ENCODE measurements at regions not wholly inside any gene's neighbourhood (a gene's known extent, or its start where the extent isn't known, plus 50 kb on each side); places are given as distances from the start of the nearest gene placed in this dataset.
"Not testable (repeated sequence)": the region's sequence is repeated elsewhere in the genome, so short reads cannot be mapped to it uniquely, and the experiment has no call there.

GRCh38 chr17:47066841-47067682 lies 88.0 kb upstream of the RPRML start:
- DNase-seq = peak; percentile 96

GRCh38 chr17:47066095-47066494 lies 87.0 kb upstream of the RPRML start:
- DNase-seq = no peak

DNA sequence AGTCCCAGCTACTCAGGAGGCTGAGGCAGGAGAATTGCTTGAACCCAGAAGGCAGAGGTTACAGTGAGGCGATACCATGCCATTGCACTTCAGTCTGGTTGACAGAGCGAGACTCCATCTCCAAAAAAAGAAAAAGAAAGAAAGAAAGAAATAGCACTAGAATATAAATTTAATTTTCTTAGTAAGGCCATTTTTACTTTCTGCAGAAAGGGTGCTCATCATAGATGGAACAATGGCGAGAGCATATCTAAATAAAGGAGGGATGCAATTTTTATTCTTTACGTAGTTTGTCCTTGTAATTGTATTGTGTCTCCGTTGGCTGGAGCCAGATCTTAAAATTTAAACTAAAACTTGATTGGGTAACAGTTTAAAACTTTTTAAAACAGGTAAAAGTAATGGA lies 85.6 kb upstream of the RPRML start:
- DNase-seq = no peak

GRCh38 chr17:47063475-47063874 lies 84.4 kb upstream of the RPRML start:
- DNase-seq = no peak

DNA sequence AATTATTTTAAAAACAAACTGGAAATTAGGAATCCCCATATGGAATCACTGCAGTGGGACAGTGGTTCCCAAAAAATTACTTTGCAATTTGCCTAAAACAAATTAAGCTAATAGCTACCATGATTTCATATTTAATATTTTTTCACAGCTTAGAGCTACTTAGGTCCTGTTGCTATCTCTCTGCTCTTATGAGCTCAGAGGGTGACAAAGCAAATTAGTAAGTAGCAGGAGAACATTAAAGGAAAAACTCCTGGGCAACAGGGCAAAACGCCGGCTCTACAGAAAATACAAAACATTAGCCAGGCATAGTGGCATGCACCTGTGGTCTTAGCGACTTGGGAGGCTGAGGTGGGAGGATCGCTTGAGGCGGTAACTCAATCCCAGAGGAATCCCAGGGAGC lies 83.8 kb upstream of the RPRML start:
- not testable (repeated sequence) for DNase-seq

DNA sequence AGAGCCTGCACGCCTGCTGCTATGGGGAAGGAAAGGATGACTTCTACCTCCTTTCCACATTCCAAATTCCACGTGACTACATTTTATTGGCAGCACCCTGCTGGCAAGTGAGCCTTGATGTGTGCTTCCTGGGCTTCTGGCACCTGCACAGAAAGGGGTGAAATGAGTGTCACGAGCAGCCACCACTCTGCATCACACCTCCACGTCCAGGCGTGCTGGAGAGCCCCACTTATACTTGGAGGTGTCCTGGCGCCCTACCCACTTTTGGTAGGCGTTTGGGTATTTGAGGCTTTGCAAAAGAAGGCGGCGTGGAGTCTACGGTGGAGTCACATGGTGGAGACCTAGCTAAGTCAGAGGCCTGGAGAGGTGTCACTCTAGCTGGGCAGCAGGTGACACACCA lies 81.0 kb upstream of the RPRML start:
- not testable (repeated sequence) for DNase-seq

GRCh38 chr17:47057830-47058229 lies 78.8 kb upstream of the RPRML start:
- DNase-seq = no peak

DNA sequence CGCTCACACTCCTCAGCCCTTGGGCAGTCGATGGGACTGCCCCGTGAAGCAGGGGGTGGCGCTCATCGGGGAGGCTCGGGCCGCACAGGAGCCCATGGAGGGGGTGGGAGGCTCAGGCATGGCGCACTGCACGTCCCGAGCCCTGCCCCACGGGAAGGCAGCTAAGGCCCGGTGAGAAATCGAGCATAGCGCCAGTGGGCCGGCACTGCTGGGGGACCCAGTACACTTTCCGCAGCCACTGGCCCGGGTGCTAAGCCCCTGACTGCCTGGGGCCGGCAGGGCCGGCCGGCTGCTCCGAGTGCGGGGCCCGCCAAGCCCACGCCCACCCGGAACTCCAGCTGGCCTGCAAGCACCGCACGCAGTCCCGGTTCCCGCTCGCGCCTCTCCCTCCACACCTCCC lies 78.2 kb upstream of the RPRML start:
- DNase-seq = not testable (repeated sequence)

- DNase-seq = not testable (repeated sequence)
Measured at GRCh38 chr17:47056687-47057086, 77.6 kb upstream of the RPRML start.

Data from NCI-H69 (cell line).